H1 (cell line): ENCODE measurements at regions not wholly inside any gene's neighbourhood (a gene's known extent, or its start where the extent isn't known, plus 50 kb on each side); places are given as distances from the start of the nearest gene placed in this dataset.

Source experiments
- CHD7 ChIP-seq: fragments of 300-600 bp; sonication (generic); IDR thresholded peaks from 2 replicates; pipeline ENCODE4 v1.7.1; 2012; ENCODE audit warnings: low read length, moderate library complexity, mild to moderate bottlenecking, inconsistent platforms; ENCODE audit not compliant: insufficient replicate concordance
- CTBP2 ChIP-seq: IDR thresholded peaks from 2 replicates; pipeline ENCODE4 v1.7.0; 2011; ENCODE audit warnings: borderline replicate concordance, mild to moderate bottlenecking, moderate library complexity, mixed read lengths, low read length; ENCODE audit not compliant: insufficient read depth, insufficient read length
- E2F6 ChIP-seq: IDR thresholded peaks from 2 replicates; pipeline ENCODE4 v1.6.1; 2012; ENCODE audit warnings: inconsistent platforms
- KDM1A ChIP-seq: fragments of 200-600, 300-600 bp; sonication (generic); IDR thresholded peaks from 2 replicates; pipeline ENCODE4 v1.7.1; 2016; ENCODE audit warnings: mild to moderate bottlenecking, low read length, borderline replicate concordance
- ZNF274 ChIP-seq: IDR thresholded peaks from 2 replicates; pipeline ENCODE4 v1.7.0; 2012; ENCODE audit warnings: low read length, borderline replicate concordance; ENCODE audit errors: extremely low read depth

GRCh38 chr2:187139469-187139868 is 290.5 kb upstream of the ZSWIM2 start (continued):
- TF ChIP-seq CHD7: no peak
- TF ChIP-seq E2F6: no peak
- TF ChIP-seq ZNF274: no peak
- TF ChIP-seq CTBP2: no peak
- TF ChIP-seq KDM1A: no peak
- TF ChIP-seq, all 59 proteins: peak for 0
